ENCODE measurements at regions not wholly inside any gene's neighbourhood (a gene's known extent, or its start where the extent isn't known, plus 50 kb on each side); places are given as distances from the start of the nearest gene placed in this dataset.

DNA sequence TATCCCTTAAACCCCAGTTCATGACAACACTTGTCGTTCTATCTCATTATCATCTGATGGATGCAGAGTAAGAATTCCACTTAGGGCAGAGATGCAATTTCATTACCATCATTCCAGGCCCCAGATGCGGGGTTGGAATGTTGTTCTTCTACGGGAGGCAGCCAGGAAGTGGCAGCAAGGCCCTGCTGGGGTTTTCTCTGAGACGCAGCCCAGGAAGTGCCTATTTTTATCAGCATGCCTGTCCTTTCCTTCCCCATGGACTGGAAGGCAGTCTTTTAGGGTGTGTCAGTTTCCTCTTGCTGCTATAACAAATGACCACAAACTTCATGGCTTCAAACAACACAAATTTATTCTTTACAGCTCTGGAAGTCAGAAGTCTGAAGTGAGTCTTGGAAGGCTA, 246.6 kb upstream of the DYNLRB2 start:
- TF ChIP-seq, protein P1, sequence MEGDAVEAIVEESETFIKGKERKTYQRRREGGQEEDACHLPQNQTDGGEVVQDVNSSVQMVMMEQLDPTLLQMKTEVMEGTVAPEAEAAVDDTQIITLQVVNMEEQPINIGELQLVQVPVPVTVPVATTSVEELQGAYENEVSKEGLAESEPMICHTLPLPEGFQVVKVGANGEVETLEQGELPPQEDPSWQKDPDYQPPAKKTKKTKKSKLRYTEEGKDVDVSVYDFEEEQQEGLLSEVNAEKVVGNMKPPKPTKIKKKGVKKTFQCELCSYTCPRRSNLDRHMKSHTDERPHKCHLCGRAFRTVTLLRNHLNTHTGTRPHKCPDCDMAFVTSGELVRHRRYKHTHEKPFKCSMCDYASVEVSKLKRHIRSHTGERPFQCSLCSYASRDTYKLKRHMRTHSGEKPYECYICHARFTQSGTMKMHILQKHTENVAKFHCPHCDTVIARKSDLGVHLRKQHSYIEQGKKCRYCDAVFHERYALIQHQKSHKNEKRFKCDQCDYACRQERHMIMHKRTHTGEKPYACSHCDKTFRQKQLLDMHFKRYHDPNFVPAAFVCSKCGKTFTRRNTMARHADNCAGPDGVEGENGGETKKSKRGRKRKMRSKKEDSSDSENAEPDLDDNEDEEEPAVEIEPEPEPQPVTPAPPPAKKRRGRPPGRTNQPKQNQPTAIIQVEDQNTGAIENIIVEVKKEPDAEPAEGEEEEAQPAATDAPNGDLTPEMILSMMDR (IDR thresholded peaks at IDR 0.05) = no peak
- no peaks in the 10 kb centered on the region for H3K9me3 Mint-ChIP-seq
- Histone ChIP-seq H3K27ac (ENCODE audit: low read length) (no peak overlapping the region), H3K4me1 (ENCODE audit: control insufficient read depth, insufficient read depth, low read length) (no peaks in the 10 kb centered on the region), H3K9me3 (ENCODE audit: control insufficient read depth, insufficient read depth, low read length) (no peaks in the 10 kb centered on the region), H3K27me3 (ENCODE audit: control insufficient read depth, insufficient read depth, low read length) (no peaks in the 10 kb centered on the region), H3K4me3 (ENCODE audit: low read length) (no peak overlapping the region), H3K36me3 (ENCODE audit: control insufficient read depth, insufficient read depth, low read length) (no peaks in the 10 kb centered on the region)
- H3K36me3 Mint-ChIP-seq = no peaks in the 10 kb centered on the region
- H3K4me1 Mint-ChIP-seq = no peaks in the 10 kb centered on the region
- H3K4me3 Mint-ChIP-seq = no peak overlapping the region
- H3K27ac Mint-ChIP-seq = no peak overlapping the region
- intact Hi-C loops (cut with micrococcal nuclease) = no loop called here
- ATAC-seq (no peak), DNase-seq (no peak)
- H3K27me3 Mint-ChIP-seq (ENCODE audit: low read depth in 2 of 2) = peaks cover 3 to 14% of the 10 kb centered on the region in 2 donors
- WGBS (ENCODE audit: insufficient coverage) = 59% methylated on average over 4 of the region's 4 CpGs

- no peak for ATAC-seq
- no peaks in the 10 kb centered on the region for H3K9me3 Mint-ChIP-seq
- Histone ChIP-seq H3K27ac (ENCODE audit: low read length) (no peak overlapping the region), H3K4me3 (ENCODE audit: low read length) (no peak overlapping the region), H3K9me3 (ENCODE audit: control insufficient read depth, insufficient read depth, low read length) (no peaks in the 10 kb centered on the region), H3K27me3 (ENCODE audit: control insufficient read depth, insufficient read depth, low read length) (no peaks in the 10 kb centered on the region), H3K4me1 (ENCODE audit: control insufficient read depth, insufficient read depth, low read length) (no peaks in the 10 kb centered on the region), H3K36me3 (ENCODE audit: control insufficient read depth, insufficient read depth, low read length) (no peaks in the 10 kb centered on the region)
- H3K4me1 Mint-ChIP-seq = no peaks in the 10 kb centered on the region
- DNase-seq = no peak
- WGBS (ENCODE audit: insufficient coverage) = 94% methylated on average over 2 of the region's 3 CpGs
- intact Hi-C loops (cut with micrococcal nuclease) = no loop called here
- TF ChIP-seq, protein P1 (IDR thresholded peaks at IDR 0.05) = no peak
- H3K4me3 Mint-ChIP-seq = no peak overlapping the region
- no peak overlapping the region for H3K27ac Mint-ChIP-seq
- peaks cover 3 to 15% of the 10 kb centered on the region in 2 donors for H3K27me3 Mint-ChIP-seq (ENCODE audit: low read depth in 2 of 2)
- no peaks in the 10 kb centered on the region for H3K36me3 Mint-ChIP-seq
Measured at GRCh38 chr16:80288616-80289015, 252.2 kb upstream of the DYNLRB2 start.

DNA sequence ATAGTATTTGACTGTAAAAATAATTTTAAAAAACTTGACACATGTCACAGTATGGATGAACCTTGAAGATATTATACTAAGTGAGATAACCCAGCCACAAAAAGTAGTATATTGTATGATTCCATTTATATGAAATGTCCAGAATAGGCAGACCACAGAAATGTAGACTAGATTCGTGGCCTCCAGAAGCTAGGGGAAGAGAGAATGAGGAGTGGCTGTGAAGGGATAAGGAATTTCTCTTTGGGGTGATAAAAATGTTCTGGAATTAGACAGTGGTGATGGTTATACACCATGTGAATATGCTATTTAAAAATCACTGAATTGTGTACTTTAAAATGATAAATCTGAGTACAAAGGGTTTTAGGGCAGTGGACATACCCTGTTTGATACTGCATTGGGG, 253.1 kb upstream of the DYNLRB2 start:
- no peaks in the 10 kb centered on the region for H3K4me1 Mint-ChIP-seq

DNA sequence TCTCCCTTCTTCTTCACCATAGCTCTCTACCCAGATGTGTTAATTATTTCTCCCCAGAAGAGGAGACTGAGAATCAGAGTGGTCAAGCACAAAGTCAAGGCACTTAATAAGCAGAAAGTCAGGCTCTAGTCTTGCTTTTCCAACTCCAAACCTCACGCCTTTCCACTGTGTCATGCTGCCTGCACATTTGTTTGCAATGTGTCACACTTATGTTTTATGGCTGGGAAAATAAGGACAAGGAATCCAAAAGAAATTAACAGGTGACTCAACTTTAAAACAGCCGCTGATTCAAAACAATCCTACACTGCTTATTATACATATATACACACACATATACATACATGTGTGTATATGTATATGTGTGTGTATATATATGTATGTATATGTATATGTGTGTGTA, 255.7 kb upstream of the DYNLRB2 start:
- 69% methylated on average over 1 of the region's 2 CpGs for WGBS (ENCODE audit: insufficient coverage)
- no peak overlapping the region for H3K27ac Mint-ChIP-seq
- TF ChIP-seq, protein P1 (IDR thresholded peaks at IDR 0.05) = no peak

More for the DNA sequence above, 253.1 kb upstream of the DYNLRB2 start:
- no peak overlapping the region for H3K4me3 ChIP-seq (ENCODE audit: low read length)
- H3K4me1 ChIP-seq (ENCODE audit: control insufficient read depth, insufficient read depth, low read length) = no peaks in the 10 kb centered on the region
- H3K27me3 ChIP-seq (ENCODE audit: control insufficient read depth, insufficient read depth, low read length) = no peaks in the 10 kb centered on the region
- Mint-ChIP-seq H3K27ac (no peak overlapping the region), H3K36me3 (no peaks in the 10 kb centered on the region), H3K9me3 (peaks cover 0 to 2% of the 10 kb centered on the region in 2 donors), H3K27me3 (ENCODE audit: low read depth in 2 of 2) (peaks cover 3 to 15% of the 10 kb centered on the region in 2 donors), H3K4me3 (no peak overlapping the region)
- ATAC-seq (no peak), DNase-seq (no peak)
- no peaks in the 10 kb centered on the region for H3K9me3 ChIP-seq (ENCODE audit: control insufficient read depth, insufficient read depth, low read length)
- TF ChIP-seq, protein P1 (IDR thresholded peaks at IDR 0.05) = no peak
- H3K36me3 ChIP-seq (ENCODE audit: control insufficient read depth, insufficient read depth, low read length) = no peaks in the 10 kb centered on the region
- no peak overlapping the region for H3K27ac ChIP-seq (ENCODE audit: low read length)
- WGBS (ENCODE audit: insufficient coverage) = 41% methylated on average over 1 of the region's 1 CpG
- intact Hi-C loops (cut with micrococcal nuclease) = no loop called here

More for the DNA sequence above, 255.7 kb upstream of the DYNLRB2 start:
- Histone ChIP-seq H3K27ac (ENCODE audit: low read length) (no peak overlapping the region), H3K27me3 (ENCODE audit: control insufficient read depth, insufficient read depth, low read length) (no peaks in the 10 kb centered on the region), H3K4me1 (ENCODE audit: control insufficient read depth, insufficient read depth, low read length) (no peaks in the 10 kb centered on the region), H3K36me3 (ENCODE audit: control insufficient read depth, insufficient read depth, low read length) (no peaks in the 10 kb centered on the region), H3K4me3 (ENCODE audit: low read length) (no peak overlapping the region), H3K9me3 (ENCODE audit: control insufficient read depth, insufficient read depth, low read length) (no peaks in the 10 kb centered on the region)
- ATAC-seq = no peak
- H3K9me3 Mint-ChIP-seq = peaks cover 0 to 2% of the 10 kb centered on the region in 2 donors
- DNase-seq = no peak
- no peaks in the 10 kb centered on the region for H3K4me1 Mint-ChIP-seq
- peaks cover 4 to 21% of the 10 kb centered on the region in 2 donors for H3K27me3 Mint-ChIP-seq (ENCODE audit: low read depth in 2 of 2)
- H3K4me3 Mint-ChIP-seq = no peak overlapping the region
- H3K36me3 Mint-ChIP-seq = no peaks in the 10 kb centered on the region
- intact Hi-C loops (cut with micrococcal nuclease) = no loop called here
